GM12892 (cell line): ENCODE measurements at regions not wholly inside any gene's neighbourhood (a gene's known extent, or its start where the extent isn't known, plus 50 kb on each side); places are given as distances from the start of the nearest gene placed in this dataset.

ENCODE experiments used
- POLR2A ChIP-seq: IDR thresholded peaks from 2 replicates; pipeline ENCODE4 v1.6.1; 2011; ENCODE audit warnings: low read depth, low read length, control low read depth
- POLR2AphosphoS5 ChIP-seq: IDR thresholded peaks from 2 replicates; pipeline ENCODE4 v1.6.1; 2011; ENCODE audit warnings: low read depth, low read length, control low read depth

DNA sequence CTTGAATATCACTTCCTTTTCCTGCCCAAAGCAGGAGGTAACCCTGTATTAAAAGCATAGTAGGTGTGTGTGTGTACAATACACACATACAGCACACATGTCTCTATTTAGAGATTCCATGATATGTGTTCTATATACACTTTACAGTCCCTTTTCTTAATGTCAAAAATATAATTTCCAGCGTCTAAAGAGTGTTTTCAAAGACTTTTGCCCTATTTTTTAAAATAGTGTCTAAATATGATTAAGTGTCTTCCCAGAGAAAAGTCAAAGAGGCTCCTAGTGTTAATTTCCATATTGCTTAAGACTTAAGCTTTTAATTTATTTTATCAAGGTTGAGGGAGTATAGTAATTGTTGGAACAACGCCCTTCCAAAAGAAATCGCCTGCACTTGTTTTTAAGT, 420.3 kb upstream of the POU3F3 start:
- TF ChIP-seq POLR2AphosphoS5, result no peak
- no peak for TF ChIP-seq POLR2A
